ENCODE measurements at regions not wholly inside any gene's neighbourhood (a gene's known extent, or its start where the extent isn't known, plus 50 kb on each side); places are given as distances from the start of the nearest gene placed in this dataset.

- in situ Hi-C loops (cut with HindIII; ENCODE audit: low sequenced_read_pairs) = no loop called here
Observed at GRCh38 chr13:58119351-58119750, 487.8 kb downstream of the PCDH17 start.

GRCh38 chr13:58119804-58120203 lies 488.3 kb downstream of the PCDH17 start:
- DNase-seq (ENCODE audit: low read depth, low spot score) = no peak
- no peak for TF ChIP-seq CTCF (IDR thresholded peaks at IDR 0.05; ENCODE audit: low read depth, low read length)
- no peak overlapping the region for H3K4me3 ChIP-seq (ENCODE audit: low read depth, low read length)
- in situ Hi-C loops (cut with HindIII; ENCODE audit: low sequenced_read_pairs) = no loop called here

More at GRCh38 chr13:58119351-58119750, 487.8 kb downstream of the PCDH17 start:
- H3K4me3 ChIP-seq (ENCODE audit: low read depth, low read length) = no peak overlapping the region
- no peak for TF ChIP-seq CTCF (IDR thresholded peaks at IDR 0.05; ENCODE audit: low read depth, low read length)
- DNase-seq (ENCODE audit: low read depth, low spot score) = no peak

- no peak for TF ChIP-seq CTCF (IDR thresholded peaks at IDR 0.05; ENCODE audit: low read depth, low read length)
- no peak for DNase-seq (ENCODE audit: low read depth, low spot score)
- in situ Hi-C loops (cut with HindIII; ENCODE audit: low sequenced_read_pairs) = no loop called here
- no peak overlapping the region for H3K4me3 ChIP-seq (ENCODE audit: low read depth, low read length)
Observed at GRCh38 chr13:58126496-58126895, 495.0 kb downstream of the PCDH17 start.

GRCh38 chr13:58134012-58134411 lies 502.5 kb downstream of the PCDH17 start:
- no peak for TF ChIP-seq CTCF (IDR thresholded peaks at IDR 0.05; ENCODE audit: low read depth, low read length)
- no peak for DNase-seq (ENCODE audit: low read depth, low spot score)
- in situ Hi-C loops (cut with HindIII; ENCODE audit: low sequenced_read_pairs) = no loop called here
- H3K4me3 ChIP-seq (ENCODE audit: low read depth, low read length) = no peak overlapping the region

- no peak for DNase-seq (ENCODE audit: low read depth, low spot score)
- no peak overlapping the region for H3K4me3 ChIP-seq (ENCODE audit: low read depth, low read length)
- in situ Hi-C loops (cut with HindIII; ENCODE audit: low sequenced_read_pairs) = no loop called here
- no peak for TF ChIP-seq CTCF (IDR thresholded peaks at IDR 0.05; ENCODE audit: low read depth, low read length)
Observed at GRCh38 chr13:58134525-58134924, 503.0 kb downstream of the PCDH17 start.

GRCh38 chr13:58142952-58143351 lies 511.4 kb downstream of the PCDH17 start:
- DNase-seq (ENCODE audit: low read depth, low spot score) = no peak
- no peak for TF ChIP-seq CTCF (IDR thresholded peaks at IDR 0.05; ENCODE audit: low read depth, low read length)
- H3K4me3 ChIP-seq (ENCODE audit: low read depth, low read length) = no peak overlapping the region
- in situ Hi-C loops (cut with HindIII; ENCODE audit: low sequenced_read_pairs) = no loop called here

GRCh38 chr13:58144616-58145015 lies 513.1 kb downstream of the PCDH17 start:
- in situ Hi-C loops (cut with HindIII; ENCODE audit: low sequenced_read_pairs) = no loop called here
- no peak for TF ChIP-seq CTCF (IDR thresholded peaks at IDR 0.05; ENCODE audit: low read depth, low read length)
- no peak for DNase-seq (ENCODE audit: low read depth, low spot score)
- H3K4me3 ChIP-seq (ENCODE audit: low read depth, low read length) = no peak overlapping the region
